ENCODE measurements at regions not wholly inside any gene's neighbourhood (a gene's known extent, or its start where the extent isn't known, plus 50 kb on each side); places are given as distances from the start of the nearest gene placed in this dataset.

GRCh38 chr11:92397221-92397755 is 172.7 kb downstream of the FAT3 start:
- Histone ChIP-seq H3K9ac (ENCODE audit: low read depth, low read length) (no peak overlapping the region), H3K36me3 (ENCODE audit: control insufficient read depth, insufficient read depth, low read length) (no peaks in the 10 kb centered on the region), H3K27me3 (ENCODE audit: control insufficient read depth, insufficient read depth, low read length) (no peaks in the 10 kb centered on the region)

DNA sequence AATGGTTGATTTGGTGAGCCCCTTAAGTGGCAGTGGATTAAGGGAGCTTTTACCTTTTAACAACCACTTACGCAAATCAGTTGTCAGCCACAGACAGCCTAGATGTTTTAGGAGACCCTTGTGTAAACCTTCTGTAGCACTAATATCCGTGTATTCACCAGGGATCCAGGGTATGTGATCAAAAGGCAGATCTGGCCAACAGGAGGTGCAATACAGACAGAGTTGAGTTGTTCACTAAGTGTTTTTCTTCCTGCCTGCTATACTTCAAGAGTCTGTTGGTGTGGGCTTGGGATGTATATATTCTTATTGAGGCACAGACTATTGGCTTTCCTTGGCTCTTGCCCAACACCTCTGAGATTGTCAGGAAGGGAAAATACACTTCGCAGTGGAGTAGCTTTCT is 175.1 kb downstream of the FAT3 start:
- no peak overlapping the region for H3K4me3 ChIP-seq (ENCODE audit: low read depth, low read length)
- peaks cover 31% of the 10 kb centered on the region for H3K4me1 ChIP-seq (ENCODE audit: control insufficient read depth, insufficient read depth, low read length)
- no peaks in the 10 kb centered on the region for H3K27me3 ChIP-seq (ENCODE audit: control insufficient read depth, insufficient read depth, low read length)
- no peak overlapping the region for H3K9ac ChIP-seq (ENCODE audit: low read depth, low read length)
- H3K9me3 ChIP-seq (ENCODE audit: control insufficient read depth, insufficient read depth, low read length) = no peaks in the 10 kb centered on the region
- H3K36me3 ChIP-seq (ENCODE audit: control insufficient read depth, insufficient read depth, low read length) = no peaks in the 10 kb centered on the region
- H3K27ac ChIP-seq (ENCODE audit: low read depth, low read length) = no peak overlapping the region

More at GRCh38 chr11:92397221-92397755, 172.7 kb downstream of the FAT3 start:
- Histone ChIP-seq H3K27ac (ENCODE audit: low read depth, low read length) (no peak overlapping the region), H3K4me3 (ENCODE audit: low read depth, low read length) (no peak overlapping the region), H3K4me1 (ENCODE audit: control insufficient read depth, insufficient read depth, low read length) (peaks cover 31% of the 10 kb centered on the region), H3K9me3 (ENCODE audit: control insufficient read depth, insufficient read depth, low read length) (no peaks in the 10 kb centered on the region)

DNA sequence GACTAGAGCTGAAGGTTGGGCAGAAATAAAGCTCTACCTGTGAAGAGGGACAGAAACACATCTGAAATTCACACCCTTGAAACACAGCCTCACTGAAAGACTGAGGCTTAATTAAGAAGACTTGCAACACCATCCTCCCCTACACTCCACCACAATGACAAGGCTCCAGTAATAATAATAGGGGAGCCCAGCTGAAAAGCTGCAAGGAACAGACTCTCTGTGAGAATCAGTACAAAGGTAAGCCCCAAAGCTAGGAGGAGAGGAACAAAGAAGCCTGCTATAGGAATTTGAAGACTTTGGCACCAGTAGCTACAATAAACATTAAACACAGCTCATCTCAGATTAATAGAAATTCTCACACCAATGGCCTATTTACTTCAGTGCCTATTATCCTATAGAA is 176.9 kb downstream of the FAT3 start:
- Histone ChIP-seq H3K9me3 (ENCODE audit: control insufficient read depth, insufficient read depth, low read length) (no peaks in the 10 kb centered on the region), H3K4me1 (ENCODE audit: control insufficient read depth, insufficient read depth, low read length) (peaks cover 40% of the 10 kb centered on the region), H3K27me3 (ENCODE audit: control insufficient read depth, insufficient read depth, low read length) (no peaks in the 10 kb centered on the region), H3K36me3 (ENCODE audit: control insufficient read depth, insufficient read depth, low read length) (no peaks in the 10 kb centered on the region), H3K4me3 (ENCODE audit: low read depth, low read length) (no peak overlapping the region), H3K27ac (ENCODE audit: low read depth, low read length) (peak overlapping the region; percentile 44), H3K9ac (ENCODE audit: low read depth, low read length) (no peak overlapping the region)

DNA sequence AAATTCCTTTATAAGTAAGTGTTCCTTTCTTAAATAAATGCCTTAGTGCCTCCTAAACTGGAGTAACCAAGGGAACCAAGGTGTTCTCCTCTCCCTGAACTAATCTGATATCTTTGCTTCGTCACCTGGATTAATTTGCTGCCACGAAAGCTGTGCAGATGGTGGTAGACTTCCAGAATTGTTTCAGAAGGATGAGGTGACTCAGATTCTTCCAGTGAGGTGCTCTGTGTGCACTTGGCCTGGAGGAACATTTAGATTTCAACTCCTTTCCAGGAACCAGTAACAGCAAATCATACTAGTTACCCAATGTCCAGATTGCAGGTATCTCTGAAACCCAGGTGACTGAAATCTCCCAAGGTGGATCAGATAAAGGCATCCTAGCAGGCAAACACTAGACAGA is 181.9 kb downstream of the FAT3 start:
- peaks cover 60% of the 10 kb centered on the region for H3K4me1 ChIP-seq (ENCODE audit: control insufficient read depth, insufficient read depth, low read length)
- no peak overlapping the region for H3K9ac ChIP-seq (ENCODE audit: low read depth, low read length)
- H3K9me3 ChIP-seq (ENCODE audit: control insufficient read depth, insufficient read depth, low read length) = no peaks in the 10 kb centered on the region
- no peak overlapping the region for H3K27ac ChIP-seq (ENCODE audit: low read depth, low read length)
- no peak overlapping the region for H3K4me3 ChIP-seq (ENCODE audit: low read depth, low read length)
- no peaks in the 10 kb centered on the region for H3K36me3 ChIP-seq (ENCODE audit: control insufficient read depth, insufficient read depth, low read length)
- no peaks in the 10 kb centered on the region for H3K27me3 ChIP-seq (ENCODE audit: control insufficient read depth, insufficient read depth, low read length)

DNA sequence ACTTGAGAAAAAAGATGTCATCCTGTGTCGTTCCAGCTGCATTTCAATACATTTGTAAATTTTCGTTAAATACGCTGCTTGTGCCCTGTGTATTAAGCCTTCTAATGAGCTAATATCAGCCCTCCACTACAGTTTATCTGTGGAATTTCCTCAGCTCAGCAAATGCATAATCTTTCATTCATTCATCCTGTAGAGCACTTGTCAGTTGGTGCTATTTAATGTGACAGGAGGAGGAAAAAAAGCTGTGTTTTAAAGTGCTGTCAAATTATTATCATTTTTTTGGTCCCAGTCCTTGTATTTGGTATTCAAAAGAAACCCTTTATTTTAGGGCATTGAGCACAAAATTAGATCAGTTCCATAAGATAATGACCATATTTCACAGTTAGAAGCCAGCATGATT is 184.7 kb downstream of the FAT3 start:
- Histone ChIP-seq H3K27ac (ENCODE audit: low read depth, low read length) (no peak overlapping the region), H3K36me3 (ENCODE audit: control insufficient read depth, insufficient read depth, low read length) (no peaks in the 10 kb centered on the region), H3K27me3 (ENCODE audit: control insufficient read depth, insufficient read depth, low read length) (no peaks in the 10 kb centered on the region), H3K4me1 (ENCODE audit: control insufficient read depth, insufficient read depth, low read length) (peaks cover 63% of the 10 kb centered on the region), H3K9me3 (ENCODE audit: control insufficient read depth, insufficient read depth, low read length) (no peaks in the 10 kb centered on the region), H3K4me3 (ENCODE audit: low read depth, low read length) (no peak overlapping the region), H3K9ac (ENCODE audit: low read depth, low read length) (no peak overlapping the region)

DNA sequence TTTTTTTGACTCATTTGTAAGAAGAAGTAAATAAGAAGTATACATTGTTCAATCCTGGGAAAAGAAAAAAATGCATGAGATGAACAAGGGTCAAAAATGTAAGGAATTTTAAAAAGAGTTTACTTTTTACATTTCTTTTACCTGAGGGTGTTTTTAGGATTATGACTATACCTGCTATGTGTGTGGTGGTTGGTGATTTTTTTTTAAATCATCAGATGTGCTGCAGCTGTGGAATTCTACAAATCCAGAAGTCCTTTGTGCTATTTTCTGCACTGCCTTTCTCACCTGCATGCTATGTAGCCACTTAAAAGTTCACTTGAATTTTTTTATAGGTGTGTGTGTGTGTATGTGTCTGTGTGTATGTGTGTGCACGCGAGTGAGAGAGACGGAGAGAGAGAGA is 185.3 kb downstream of the FAT3 start:
- Histone ChIP-seq H3K9me3 (ENCODE audit: control insufficient read depth, insufficient read depth, low read length) (no peaks in the 10 kb centered on the region), H3K27ac (ENCODE audit: low read depth, low read length) (no peak overlapping the region), H3K4me3 (ENCODE audit: low read depth, low read length) (no peak overlapping the region), H3K36me3 (ENCODE audit: control insufficient read depth, insufficient read depth, low read length) (no peaks in the 10 kb centered on the region), H3K4me1 (ENCODE audit: control insufficient read depth, insufficient read depth, low read length) (peaks cover 63% of the 10 kb centered on the region), H3K9ac (ENCODE audit: low read depth, low read length) (no peak overlapping the region), H3K27me3 (ENCODE audit: control insufficient read depth, insufficient read depth, low read length) (no peaks in the 10 kb centered on the region)

DNA sequence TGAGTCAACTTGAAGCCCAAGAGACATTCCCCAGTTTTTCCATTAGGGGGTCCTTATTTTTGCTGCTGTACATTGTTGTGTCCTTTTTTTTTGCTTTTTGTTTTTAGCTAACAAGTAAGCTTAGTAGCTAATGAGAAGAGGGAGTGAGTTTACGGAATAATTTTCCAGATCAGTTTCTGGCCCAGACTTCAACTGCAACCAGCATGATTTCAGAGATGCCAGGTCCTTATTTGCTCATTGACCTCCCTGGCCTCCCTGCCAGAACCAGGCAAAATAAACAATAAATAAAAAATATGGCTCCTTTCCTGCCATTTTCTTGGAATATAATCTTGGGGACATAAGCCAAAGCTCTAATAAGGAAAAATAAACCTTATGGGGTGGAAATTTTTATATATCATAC is 185.9 kb downstream of the FAT3 start:
- Histone ChIP-seq H3K9me3 (ENCODE audit: control insufficient read depth, insufficient read depth, low read length) (no peaks in the 10 kb centered on the region), H3K4me3 (ENCODE audit: low read depth, low read length) (no peak overlapping the region), H3K36me3 (ENCODE audit: control insufficient read depth, insufficient read depth, low read length) (no peaks in the 10 kb centered on the region), H3K9ac (ENCODE audit: low read depth, low read length) (no peak overlapping the region), H3K27me3 (ENCODE audit: control insufficient read depth, insufficient read depth, low read length) (no peaks in the 10 kb centered on the region), H3K4me1 (ENCODE audit: control insufficient read depth, insufficient read depth, low read length) (peaks cover 63% of the 10 kb centered on the region), H3K27ac (ENCODE audit: low read depth, low read length) (no peak overlapping the region)

- Histone ChIP-seq H3K4me3 (ENCODE audit: low read depth, low read length) (no peak overlapping the region), H3K27ac (ENCODE audit: low read depth, low read length) (no peak overlapping the region), H3K9me3 (ENCODE audit: control insufficient read depth, insufficient read depth, low read length) (no peaks in the 10 kb centered on the region), H3K4me1 (ENCODE audit: control insufficient read depth, insufficient read depth, low read length) (peaks cover 56% of the 10 kb centered on the region), H3K27me3 (ENCODE audit: control insufficient read depth, insufficient read depth, low read length) (no peaks in the 10 kb centered on the region), H3K9ac (ENCODE audit: low read depth, low read length) (no peak overlapping the region), H3K36me3 (ENCODE audit: control insufficient read depth, insufficient read depth, low read length) (no peaks in the 10 kb centered on the region)
Measured at GRCh38 chr11:92411431-92411830, 186.8 kb downstream of the FAT3 start.

GRCh38 chr11:92413757-92414513 is 189.3 kb downstream of the FAT3 start:
- no peaks in the 10 kb centered on the region for H3K27me3 ChIP-seq (ENCODE audit: control insufficient read depth, insufficient read depth, low read length)
- H3K27ac ChIP-seq (ENCODE audit: low read depth, low read length) = no peak overlapping the region
- H3K9ac ChIP-seq (ENCODE audit: low read depth, low read length) = no peak overlapping the region
- H3K4me1 ChIP-seq (ENCODE audit: control insufficient read depth, insufficient read depth, low read length) = peaks cover 44% of the 10 kb centered on the region
- no peaks in the 10 kb centered on the region for H3K9me3 ChIP-seq (ENCODE audit: control insufficient read depth, insufficient read depth, low read length)
- H3K36me3 ChIP-seq (ENCODE audit: control insufficient read depth, insufficient read depth, low read length) = no peaks in the 10 kb centered on the region
- no peak overlapping the region for H3K4me3 ChIP-seq (ENCODE audit: low read depth, low read length)

- H3K4me1 ChIP-seq (ENCODE audit: control insufficient read depth, insufficient read depth, low read length) = peaks cover 25% of the 10 kb centered on the region
- H3K9ac ChIP-seq (ENCODE audit: low read depth, low read length) = no peak overlapping the region
- no peaks in the 10 kb centered on the region for H3K27me3 ChIP-seq (ENCODE audit: control insufficient read depth, insufficient read depth, low read length)
- no peak overlapping the region for H3K27ac ChIP-seq (ENCODE audit: low read depth, low read length)
- H3K9me3 ChIP-seq (ENCODE audit: control insufficient read depth, insufficient read depth, low read length) = no peaks in the 10 kb centered on the region
- H3K36me3 ChIP-seq (ENCODE audit: control insufficient read depth, insufficient read depth, low read length) = no peaks in the 10 kb centered on the region
- no peak overlapping the region for H3K4me3 ChIP-seq (ENCODE audit: low read depth, low read length)
Measured at GRCh38 chr11:92416971-92417725, 192.5 kb downstream of the FAT3 start.
